MG63 (cell line): ENCODE measurements at regions not wholly inside any gene's neighbourhood (a gene's known extent, or its start where the extent isn't known, plus 50 kb on each side); places are given as distances from the start of the nearest gene placed in this dataset.

ENCODE experiments used
- DNase-seq: peaks from one replicate; pipeline ENCODE4 v3.0.0-alpha.2; 2020
- H3K27me3 ChIP-seq: fragments of 250-450 bp; sonication (Bioruptor Pico); 2 replicates; pipeline ENCODE4 v1.5.1; 2020; ENCODE audit warnings: mild to moderate bottlenecking, moderate library complexity
- H3K36me3 ChIP-seq: fragments of 250-450 bp; sonication (Bioruptor Pico); 2 replicates; pipeline ENCODE4 v1.5.1; 2020; ENCODE audit warnings: mild to moderate bottlenecking, moderate library complexity
- H3K4me3 ChIP-seq: fragments of 250-450 bp; sonication (Bioruptor Pico); 2 replicates; pipeline ENCODE4 v1.5.1; 2020; ENCODE audit warnings: mild to moderate bottlenecking, moderate library complexity
- H3K9me3 ChIP-seq: fragments of 250-450 bp; sonication (Bioruptor Pico); 2 replicates; pipeline ENCODE4 v1.5.1; 2020; ENCODE audit warnings: mild to moderate bottlenecking, moderate library complexity

- Histone ChIP-seq H3K27me3 (no peaks in the 10 kb centered on the region), H3K4me3 (no peak overlapping the region), H3K9me3 (no peaks in the 10 kb centered on the region), H3K36me3 (no peaks in the 10 kb centered on the region)
- DNase-seq, result no peak
These were observed 444.1 kb upstream of the RBFOX1 start for GRCh38 chr16:6888531-6888930.

GRCh38 chr16:6884002-6884401 is 448.6 kb upstream of the RBFOX1 start:
- H3K4me3 ChIP-seq, result no peak overlapping the region
- no peaks in the 10 kb centered on the region for H3K27me3 ChIP-seq
- DNase-seq, result no peak
- no peaks in the 10 kb centered on the region for H3K9me3 ChIP-seq
- H3K36me3 ChIP-seq, result no peaks in the 10 kb centered on the region

- Histone ChIP-seq H3K36me3 (no peaks in the 10 kb centered on the region), H3K4me3 (no peak overlapping the region), H3K27me3 (no peaks in the 10 kb centered on the region), H3K9me3 (no peaks in the 10 kb centered on the region)
- no peak for DNase-seq
These were observed 452.4 kb upstream of the RBFOX1 start for GRCh38 chr16:6880263-6880662.

DNA sequence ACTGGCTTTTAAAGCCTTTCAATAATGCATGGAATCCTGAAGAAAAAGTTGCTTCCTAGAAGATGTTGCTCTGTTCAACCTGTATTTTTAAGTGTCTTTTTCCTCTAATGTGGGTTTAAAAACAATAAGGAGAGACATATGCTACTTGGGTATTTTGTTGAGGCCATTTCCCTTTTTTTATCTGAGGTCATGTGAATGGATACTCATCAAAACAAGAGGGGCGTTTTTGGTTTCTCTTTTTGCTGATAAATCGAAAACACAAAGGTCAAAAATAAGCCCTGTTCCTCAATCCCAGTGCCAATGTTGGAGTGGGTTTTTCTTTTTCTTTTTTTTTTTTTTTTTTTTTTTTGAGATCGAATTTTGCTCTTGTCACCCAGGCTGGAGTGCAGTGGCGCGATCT is 468.0 kb upstream of the RBFOX1 start:
- Histone ChIP-seq H3K9me3 (no peaks in the 10 kb centered on the region), H3K27me3 (no peaks in the 10 kb centered on the region), H3K4me3 (no peak overlapping the region), H3K36me3 (no peaks in the 10 kb centered on the region)
- no peak for DNase-seq

DNA sequence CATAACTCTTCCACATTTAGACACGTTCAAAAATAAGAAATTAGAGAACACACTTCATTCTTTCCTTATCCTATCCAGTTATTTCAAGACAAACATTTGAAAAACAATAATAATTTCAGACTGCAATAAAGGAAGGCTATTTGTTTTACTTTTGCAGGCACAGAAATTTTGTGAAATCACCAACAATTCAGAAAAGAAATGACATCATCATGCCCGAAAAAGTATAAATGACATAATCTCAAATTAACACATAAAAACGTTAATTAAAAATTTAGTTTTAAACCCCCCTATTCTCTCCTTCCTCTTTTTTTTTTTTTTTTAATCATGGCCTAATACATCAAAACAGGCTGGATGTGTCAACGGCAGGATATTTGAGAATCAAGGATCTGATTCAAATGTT is 468.4 kb upstream of the RBFOX1 start:
- H3K4me3 ChIP-seq, result no peak overlapping the region

DNA sequence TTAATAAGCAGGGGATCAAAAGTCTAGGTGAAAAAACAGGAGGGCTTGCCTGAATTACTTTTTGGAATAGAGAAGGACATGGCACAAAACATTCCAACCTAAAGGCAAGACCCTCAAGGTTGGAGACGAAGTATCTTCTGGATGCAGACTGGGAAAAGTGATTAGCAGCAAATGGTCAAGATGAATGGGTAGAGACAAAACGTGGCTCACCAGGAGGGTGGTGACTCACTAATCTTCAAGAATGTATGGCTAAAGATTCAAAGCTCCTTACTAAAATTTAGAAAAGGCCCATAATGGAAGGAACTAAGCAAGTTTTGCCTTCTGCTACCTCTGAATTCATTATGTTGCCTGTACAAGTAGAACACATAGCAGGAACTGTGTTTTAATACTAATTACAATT is 469.5 kb upstream of the RBFOX1 start:
- Histone ChIP-seq H3K4me3 (no peak overlapping the region), H3K9me3 (no peaks in the 10 kb centered on the region), H3K27me3 (no peaks in the 10 kb centered on the region), H3K36me3 (no peaks in the 10 kb centered on the region)
- no peak for DNase-seq

More for the DNA sequence above, 468.4 kb upstream of the RBFOX1 start:
- no peaks in the 10 kb centered on the region for H3K36me3 ChIP-seq
- H3K27me3 ChIP-seq, result no peaks in the 10 kb centered on the region
- DNase-seq, result no peak
- no peaks in the 10 kb centered on the region for H3K9me3 ChIP-seq

GRCh38 chr16:6861815-6862477 is 470.7 kb upstream of the RBFOX1 start:
- DNase-seq, result no peak
- no peaks in the 10 kb centered on the region for H3K27me3 ChIP-seq

DNA sequence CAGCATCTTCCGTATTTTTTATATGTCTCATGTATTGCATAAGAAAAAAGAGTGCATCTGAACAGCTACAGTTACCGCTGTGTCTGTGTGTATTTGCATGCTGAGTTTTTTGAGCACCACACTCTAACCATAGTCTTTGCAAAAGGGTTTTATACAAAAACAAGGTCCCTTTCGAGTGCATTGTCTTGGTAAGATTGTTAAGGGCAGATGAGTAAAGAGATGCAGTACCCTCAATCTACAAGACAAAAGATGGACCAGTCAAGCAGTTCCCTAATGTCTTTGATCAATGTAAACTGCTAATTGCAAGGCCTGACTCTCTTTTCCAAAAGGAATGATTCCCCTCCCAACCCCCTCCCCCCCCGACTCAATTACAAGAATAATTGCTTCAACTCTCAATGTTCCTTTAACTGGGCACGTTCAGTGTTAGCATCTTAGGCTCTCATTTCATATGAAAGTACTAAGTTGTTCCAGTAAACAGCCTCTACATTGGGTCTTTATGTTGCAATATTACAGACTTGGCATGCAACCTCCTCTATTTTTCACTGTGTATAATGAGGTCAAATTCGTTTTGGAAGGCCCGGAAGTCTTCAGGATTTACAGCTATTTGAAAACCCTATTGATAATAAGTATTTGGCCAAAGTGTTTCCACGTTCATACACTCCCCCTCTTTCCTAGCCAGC is 471.4 kb upstream of the RBFOX1 start:
- no peak overlapping the region for H3K4me3 ChIP-seq
- no peaks in the 10 kb centered on the region for H3K36me3 ChIP-seq
- no peaks in the 10 kb centered on the region for H3K27me3 ChIP-seq
- H3K9me3 ChIP-seq, result no peaks in the 10 kb centered on the region
- DNase-seq, result no peak

More at GRCh38 chr16:6861815-6862477, 470.7 kb upstream of the RBFOX1 start:
- no peaks in the 10 kb centered on the region for H3K36me3 ChIP-seq
- H3K9me3 ChIP-seq, result no peaks in the 10 kb centered on the region
- H3K4me3 ChIP-seq, result no peak overlapping the region

- DNase-seq, result no peak
- Histone ChIP-seq H3K4me3 (no peak overlapping the region), H3K36me3 (no peaks in the 10 kb centered on the region), H3K9me3 (no peaks in the 10 kb centered on the region), H3K27me3 (no peaks in the 10 kb centered on the region)
These were observed 475.1 kb upstream of the RBFOX1 start for GRCh38 chr16:6857575-6857974.

DNA sequence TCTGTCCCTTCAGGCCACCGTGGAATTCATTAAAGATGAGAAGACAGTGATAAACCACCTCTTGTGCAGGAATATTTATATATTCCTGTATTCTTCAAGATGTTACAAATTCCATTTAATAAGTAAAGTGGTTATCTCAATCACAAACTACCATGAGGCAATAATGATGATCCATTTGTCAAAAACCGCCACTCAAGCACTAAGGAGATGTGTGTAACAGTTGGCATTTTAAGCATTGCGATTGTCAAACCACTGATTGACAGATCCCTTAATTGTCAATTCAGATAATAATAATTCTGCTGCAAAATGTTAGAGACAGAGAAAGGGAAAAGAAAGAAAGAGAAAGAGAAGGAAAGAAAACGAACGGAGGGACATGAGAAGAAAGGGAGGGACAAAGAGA is 476.1 kb upstream of the RBFOX1 start:
- Histone ChIP-seq H3K9me3 (no peaks in the 10 kb centered on the region), H3K27me3 (no peaks in the 10 kb centered on the region), H3K36me3 (no peaks in the 10 kb centered on the region), H3K4me3 (no peak overlapping the region)
- no peak for DNase-seq

DNA sequence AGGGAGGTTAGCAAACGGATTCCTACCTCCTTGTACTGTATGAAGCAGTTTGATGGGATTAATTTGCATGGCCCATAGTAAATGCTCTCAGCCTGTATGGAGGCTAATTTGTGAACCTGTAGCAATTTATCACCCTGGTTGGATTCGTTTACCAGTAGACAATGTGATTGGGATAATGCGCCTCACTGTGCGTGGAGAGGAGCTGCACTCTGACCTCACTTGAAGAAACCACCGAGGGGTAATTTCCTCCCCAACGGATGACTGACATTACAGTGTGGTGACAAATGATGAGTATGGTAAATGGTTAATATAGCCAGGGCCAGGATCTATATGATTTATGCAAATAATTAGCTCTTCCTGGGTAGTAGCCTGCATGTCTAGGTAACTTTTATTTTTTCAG is 479.1 kb upstream of the RBFOX1 start:
- no peak for DNase-seq
- H3K9me3 ChIP-seq, result no peaks in the 10 kb centered on the region
- no peak overlapping the region for H3K4me3 ChIP-seq
- no peaks in the 10 kb centered on the region for H3K27me3 ChIP-seq
- H3K36me3 ChIP-seq, result no peaks in the 10 kb centered on the region

- Histone ChIP-seq H3K4me3 (no peak overlapping the region), H3K27me3 (no peaks in the 10 kb centered on the region), H3K9me3 (no peaks in the 10 kb centered on the region), H3K36me3 (no peaks in the 10 kb centered on the region)
- DNase-seq, result no peak
These were observed 479.9 kb upstream of the RBFOX1 start for GRCh38 chr16:6852643-6853225.

DNA sequence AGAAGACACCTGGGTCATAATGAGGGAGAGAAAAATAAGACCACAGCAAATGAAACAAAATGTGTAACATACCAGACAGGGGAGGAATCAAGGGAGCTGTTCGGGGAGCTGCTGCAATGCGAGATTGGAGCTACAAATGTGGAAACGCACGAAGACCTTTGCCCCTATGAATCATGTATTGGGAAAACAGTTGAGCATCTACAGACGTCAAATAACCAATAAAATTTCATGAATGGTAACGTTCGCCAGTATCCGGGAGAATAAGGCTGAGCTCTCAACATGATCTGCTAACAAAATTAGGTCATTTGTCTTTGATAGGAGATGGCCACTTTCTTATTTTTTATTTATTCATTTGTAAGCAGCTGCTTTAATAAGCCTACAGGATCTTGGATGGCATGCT is 486.2 kb upstream of the RBFOX1 start:
- H3K36me3 ChIP-seq, result no peaks in the 10 kb centered on the region
- H3K4me3 ChIP-seq, result no peak overlapping the region
- no peak for DNase-seq
- H3K9me3 ChIP-seq, result no peaks in the 10 kb centered on the region
- H3K27me3 ChIP-seq, result no peaks in the 10 kb centered on the region

DNA sequence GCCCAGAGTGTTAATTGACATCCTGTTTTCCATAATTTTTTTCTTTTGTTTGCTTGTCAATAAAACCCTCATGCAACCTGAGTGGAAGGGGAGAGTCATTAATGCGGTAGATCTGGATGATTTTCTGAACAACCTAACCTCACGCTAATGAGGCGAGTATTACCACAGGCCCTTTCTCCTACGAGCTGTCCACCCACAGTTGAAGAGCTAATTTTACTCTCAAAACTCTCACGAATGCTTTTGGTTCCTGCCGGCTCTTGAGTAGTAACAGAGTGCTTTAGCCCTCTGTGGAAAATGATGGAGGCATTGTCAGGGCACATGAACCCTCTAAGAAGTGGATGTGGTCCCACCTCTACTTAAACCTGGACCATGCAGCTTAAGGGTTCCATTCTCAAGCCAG is 491.3 kb upstream of the RBFOX1 start:
- DNase-seq, result no peak
- Histone ChIP-seq H3K27me3 (no peaks in the 10 kb centered on the region), H3K4me3 (no peak overlapping the region)

GRCh38 chr16:6837722-6838121 is 494.9 kb upstream of the RBFOX1 start:
- H3K4me3 ChIP-seq, result no peak overlapping the region
- H3K9me3 ChIP-seq, result no peaks in the 10 kb centered on the region
- no peak for DNase-seq
- no peaks in the 10 kb centered on the region for H3K27me3 ChIP-seq
- H3K36me3 ChIP-seq, result no peaks in the 10 kb centered on the region

More for the DNA sequence above, 491.3 kb upstream of the RBFOX1 start:
- no peaks in the 10 kb centered on the region for H3K9me3 ChIP-seq
- no peaks in the 10 kb centered on the region for H3K36me3 ChIP-seq

- Histone ChIP-seq H3K4me3 (no peak overlapping the region), H3K9me3 (no peaks in the 10 kb centered on the region), H3K27me3 (no peaks in the 10 kb centered on the region), H3K36me3 (no peaks in the 10 kb centered on the region)
- DNase-seq, result no peak
These were observed 495.9 kb upstream of the RBFOX1 start for GRCh38 chr16:6836766-6837165.

DNA sequence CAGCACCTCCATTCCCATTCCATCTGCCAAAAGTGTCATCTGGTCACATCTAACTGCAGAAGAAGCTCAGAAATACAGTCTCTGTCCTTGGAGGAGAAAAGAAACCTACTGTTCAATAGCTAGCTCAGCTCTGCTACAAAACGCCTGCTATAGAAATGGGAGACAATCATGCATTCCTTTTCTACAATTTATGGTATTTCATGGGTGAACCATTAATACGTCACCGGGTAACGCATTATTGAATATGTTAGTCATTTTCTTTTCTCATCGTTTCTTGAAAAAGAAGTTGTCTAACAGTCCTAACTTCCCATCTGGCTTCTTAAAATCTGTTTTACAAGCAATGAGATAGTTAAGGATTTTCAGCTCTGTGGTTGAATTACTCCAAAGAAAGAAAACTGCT is 496.7 kb upstream of the RBFOX1 start:
- Histone ChIP-seq H3K9me3 (no peaks in the 10 kb centered on the region), H3K36me3 (no peaks in the 10 kb centered on the region), H3K4me3 (no peak overlapping the region), H3K27me3 (no peaks in the 10 kb centered on the region)
- DNase-seq, result no peak

GRCh38 chr16:6835516-6835915 is 497.1 kb upstream of the RBFOX1 start:
- no peaks in the 10 kb centered on the region for H3K36me3 ChIP-seq
- H3K27me3 ChIP-seq, result no peaks in the 10 kb centered on the region
- no peak overlapping the region for H3K4me3 ChIP-seq
- DNase-seq, result no peak
- no peaks in the 10 kb centered on the region for H3K9me3 ChIP-seq
